Hepatocyte (in vitro differentiated cells): ENCODE measurements at regions not wholly inside any gene's neighbourhood (a gene's known extent, or its start where the extent isn't known, plus 50 kb on each side); places are given as distances from the start of the nearest gene placed in this dataset.

ENCODE experiments used
- DNase-seq: peaks from one replicate; pipeline ENCODE4 v3.0.0-alpha.2; 2016; ENCODE audit warnings: low spot score
- H2AFZ ChIP-seq: fragments of 200-600 bp; sonication (generic); 2 replicates; pipeline ENCODE4 v1.6.0; 2016; ENCODE audit warnings: antibody characterized with exemption, mild to moderate bottlenecking
- H3K27ac ChIP-seq: fragments of 200-600 bp; sonication (generic); 2 replicates; pipeline ENCODE4 v1.5.1; 2016; ENCODE audit warnings: mild to moderate bottlenecking
- H3K27me3 ChIP-seq: fragments of 200-600 bp; sonication (generic); 2 replicates; pipeline ENCODE4 v1.6.1; 2016
- H3K36me3 ChIP-seq: fragments of 200-600 bp; sonication (generic); replicated peaks from 2 replicates; pipeline ENCODE4 v1.5.1; 2016; ENCODE audit warnings: low read depth; ENCODE audit not compliant: insufficient read depth
- H3K4me1 ChIP-seq: fragments of 200-600 bp; sonication (generic); 2 replicates; pipeline ENCODE4 v1.5.1; 2016; ENCODE audit warnings: mild to moderate bottlenecking, moderate library complexity; ENCODE audit not compliant: insufficient read depth
- H3K4me2 ChIP-seq: fragments of 200-600 bp; sonication (generic); 2 replicates; pipeline ENCODE4 v1.6.0; 2016
- H3K4me3 ChIP-seq: fragments of 200-600 bp; sonication (generic); 2 replicates; pipeline ENCODE4 v1.5.1; 2016; ENCODE audit warnings: mild to moderate bottlenecking
- H3K79me2 ChIP-seq: fragments of 200-600 bp; sonication (generic); 2 replicates; pipeline ENCODE4 v1.6.0; 2017; ENCODE audit warnings: mild to moderate bottlenecking
- H3K9me2 ChIP-seq: fragments of 200-600 bp; sonication (generic); replicated peaks from 2 replicates; pipeline ENCODE4 v1.6.0; 2017; ENCODE audit warnings: mild to moderate bottlenecking; ENCODE audit not compliant: insufficient read depth
- H3K9me3 ChIP-seq: fragments of 200-600 bp; sonication (generic); 2 replicates; pipeline ENCODE4 v1.5.1; 2016; ENCODE audit warnings: low read depth, mild to moderate bottlenecking
- H4K20me1 ChIP-seq: fragments of 200-600 bp; sonication (generic); 2 replicates; pipeline ENCODE4 v1.6.0; 2016; ENCODE audit warnings: mild to moderate bottlenecking; ENCODE audit not compliant: insufficient read depth, poor library complexity, severe bottlenecking
- CTCF ChIP-seq: fragments of 200-600 bp; sonication (generic); IDR thresholded peaks from 2 replicates; pipeline ENCODE4 v1.5.1; 2016; ENCODE audit warnings: antibody characterized with exemption, mild to moderate bottlenecking; ENCODE audit not compliant: poor library complexity
- EZH2 ChIP-seq: fragments of 200-600 bp; sonication (generic); IDR thresholded peaks from 2 replicates; pipeline ENCODE4 v1.6.1; 2016; ENCODE audit warnings: antibody characterized with exemption, mild to moderate bottlenecking, borderline replicate concordance
- EZH2phosphoT487 ChIP-seq: fragments of 200-600 bp; sonication (generic); IDR thresholded peaks from one replicate; pipeline ENCODE4 v1.6.1; 2018; ENCODE audit warnings: antibody characterized with exemption, mild to moderate bottlenecking, low read depth, moderate library complexity; ENCODE audit not compliant: unreplicated experiment, severe bottlenecking
- WGBS: methylation state at CpG from one replicate; pipeline ENCODE4 v1.1.6; 2016; ENCODE audit warnings: low lambda C conversion rate; ENCODE audit errors: missing lambda C conversion rate; 5-methylcytosine and 5-hydroxymethylcytosine counted together

DNA sequence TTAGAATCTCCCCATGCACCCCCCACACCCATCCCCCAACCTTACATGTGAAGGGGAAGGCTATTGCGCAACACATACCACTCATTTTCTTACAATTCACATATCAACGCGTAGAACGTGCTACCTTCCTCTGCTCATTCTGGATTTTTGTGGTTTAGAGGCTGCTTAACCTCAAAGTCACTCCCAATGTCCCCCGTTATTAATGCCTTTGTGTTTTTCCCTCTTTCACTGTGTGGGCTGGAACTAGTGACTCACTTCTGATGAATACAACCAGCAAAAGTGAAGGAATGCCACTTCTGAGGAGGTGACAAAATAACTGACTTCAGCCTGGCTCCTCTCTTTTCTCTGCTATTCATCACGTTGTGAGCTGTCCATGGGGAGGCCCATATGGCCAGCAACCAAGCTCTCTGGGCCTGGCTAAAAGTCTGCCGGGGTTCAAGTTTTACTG lies 342.5 kb upstream of the NXPH2 start:
- Histone ChIP-seq H3K9me3 (no peaks in the 10 kb centered on the region), H3K36me3 (no peaks in the 10 kb centered on the region), H3K4me1 (no peaks in the 10 kb centered on the region), H3K27me3 (no peaks in the 10 kb centered on the region), H3K79me2 (no peaks in the 10 kb centered on the region), H2AFZ (no peak overlapping the region), H3K4me2 (no peak overlapping the region), H3K4me3 (no peak overlapping the region), H4K20me1 (no peaks in the 10 kb centered on the region), H3K9me2 (no peaks in the 10 kb centered on the region), H3K27ac (no peak overlapping the region)
- peak; percentile 17 for DNase-seq
- 54% methylated on average over 7 of the region's 7 CpGs for WGBS
- TF ChIP-seq EZH2phosphoT487 (no peak), CTCF (no peak)

DNA sequence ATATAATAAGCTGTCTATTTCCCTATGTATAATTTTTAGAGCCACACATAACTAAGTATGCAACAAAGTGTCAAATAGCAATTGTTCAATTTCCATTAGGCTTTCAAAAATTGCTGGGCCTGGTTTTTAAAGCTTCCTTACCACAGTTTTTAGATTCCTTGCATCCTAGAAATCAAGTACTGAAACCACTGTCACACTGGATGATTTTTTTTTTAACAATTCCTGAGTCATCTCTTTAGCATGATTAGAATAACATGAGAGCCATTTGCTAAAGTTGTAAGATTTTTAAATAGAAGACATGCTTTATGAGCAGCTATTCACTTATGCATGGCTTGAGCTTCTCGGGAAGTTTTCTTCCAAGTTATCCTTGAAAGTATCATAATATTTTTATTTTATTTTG lies 319.5 kb upstream of the NXPH2 start:
- Histone ChIP-seq H3K4me3 (no peak overlapping the region), H2AFZ (no peak overlapping the region), H3K27me3 (no peaks in the 10 kb centered on the region), H3K36me3 (no peaks in the 10 kb centered on the region), H3K9me2 (no peaks in the 10 kb centered on the region), H3K79me2 (no peaks in the 10 kb centered on the region), H3K4me1 (no peaks in the 10 kb centered on the region), H4K20me1 (no peaks in the 10 kb centered on the region), H3K4me2 (no peak overlapping the region), H3K27ac (no peak overlapping the region), H3K9me3 (no peaks in the 10 kb centered on the region)
- 0% methylated on average over 1 of the region's 1 CpG for WGBS
- no peak for DNase-seq
- no peak for TF ChIP-seq EZH2phosphoT487
- TF ChIP-seq CTCF = no peak
- no peak for TF ChIP-seq EZH2

DNA sequence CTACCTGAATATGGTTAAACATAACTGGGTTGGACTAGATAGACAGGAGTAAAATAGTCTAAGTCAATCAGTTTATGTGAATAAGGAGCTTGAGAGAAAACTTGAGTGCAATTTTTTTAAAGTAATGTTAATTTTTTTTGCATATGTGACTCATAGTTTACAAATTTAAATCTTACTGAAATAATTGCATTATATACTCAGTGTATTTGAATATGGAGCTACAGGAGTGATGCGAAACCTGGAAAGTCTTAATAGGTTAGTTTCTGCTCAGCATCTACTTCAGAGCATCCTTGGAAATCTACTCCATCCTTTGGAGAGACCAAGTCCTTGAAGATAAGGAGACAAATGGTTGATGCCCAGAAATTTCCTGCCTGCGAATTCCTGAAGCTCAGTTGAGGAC lies 318.8 kb upstream of the NXPH2 start:
- no peaks in the 10 kb centered on the region for H3K4me1 ChIP-seq
- no peaks in the 10 kb centered on the region for H3K9me3 ChIP-seq
- H3K36me3 ChIP-seq = no peaks in the 10 kb centered on the region
- no peaks in the 10 kb centered on the region for H3K9me2 ChIP-seq
- H3K4me2 ChIP-seq = no peak overlapping the region
- no peak overlapping the region for H3K4me3 ChIP-seq
- TF ChIP-seq CTCF (no peak), EZH2phosphoT487 (no peak), EZH2 (no peak)
- no peak for DNase-seq
- no peaks in the 10 kb centered on the region for H3K79me2 ChIP-seq
- no peaks in the 10 kb centered on the region for H3K27me3 ChIP-seq
- no peak overlapping the region for H2AFZ ChIP-seq
- no peaks in the 10 kb centered on the region for H4K20me1 ChIP-seq
- H3K27ac ChIP-seq = no peak overlapping the region
- WGBS = 87% methylated on average over 2 of the region's 2 CpGs

GRCh38 chr2:139083121-139083520 lies 302.9 kb upstream of the NXPH2 start:
- H3K27me3 ChIP-seq = no peaks in the 10 kb centered on the region
- H3K9me3 ChIP-seq = no peaks in the 10 kb centered on the region
- TF ChIP-seq EZH2 = no peak
- no peak for TF ChIP-seq CTCF
- TF ChIP-seq EZH2phosphoT487 = no peak
- H3K27ac ChIP-seq = no peak overlapping the region
- no peaks in the 10 kb centered on the region for H3K36me3 ChIP-seq
- H3K79me2 ChIP-seq = no peaks in the 10 kb centered on the region
- H3K4me1 ChIP-seq = no peaks in the 10 kb centered on the region
- H3K4me3 ChIP-seq = no peak overlapping the region
- no peak for DNase-seq
- no peak overlapping the region for H2AFZ ChIP-seq
- no peak overlapping the region for H3K4me2 ChIP-seq
- H3K9me2 ChIP-seq = no peaks in the 10 kb centered on the region
- H4K20me1 ChIP-seq = no peaks in the 10 kb centered on the region
